Fibroblast of skin of right biceps (primary cell): ENCODE measurements at regions not wholly inside any gene's neighbourhood (a gene's known extent, or its start where the extent isn't known, plus 50 kb on each side); places are given as distances from the start of the nearest gene placed in this dataset.

Experiments used
- DNase-seq: peaks from one replicate; pipeline ENCODE4 v3.0.0-alpha.2; 2013

DNA sequence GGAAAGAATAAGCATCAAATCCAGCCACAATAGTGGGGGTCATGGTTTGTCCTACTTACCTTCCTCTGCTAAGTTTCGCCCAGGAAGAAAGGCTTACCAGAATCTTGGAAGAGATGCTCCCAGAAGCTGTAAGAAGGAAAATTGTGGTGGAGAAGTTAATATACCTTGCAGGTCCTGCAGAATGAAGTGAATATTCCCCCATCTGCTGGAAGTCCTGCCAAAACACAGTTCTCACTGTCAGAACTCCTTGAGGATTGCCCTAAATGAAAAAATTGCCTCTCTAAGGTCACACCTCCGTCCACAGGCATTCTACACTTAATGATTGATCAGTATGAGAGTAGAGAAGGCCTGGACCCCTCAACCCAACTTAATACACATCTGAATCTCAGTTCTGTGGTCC, 78.4 kb upstream of the RGS21 start:
- no peak for DNase-seq

- no peak for DNase-seq
Observed at GRCh38 chr1:192243721-192244120, 73.1 kb upstream of the RGS21 start.

DNA sequence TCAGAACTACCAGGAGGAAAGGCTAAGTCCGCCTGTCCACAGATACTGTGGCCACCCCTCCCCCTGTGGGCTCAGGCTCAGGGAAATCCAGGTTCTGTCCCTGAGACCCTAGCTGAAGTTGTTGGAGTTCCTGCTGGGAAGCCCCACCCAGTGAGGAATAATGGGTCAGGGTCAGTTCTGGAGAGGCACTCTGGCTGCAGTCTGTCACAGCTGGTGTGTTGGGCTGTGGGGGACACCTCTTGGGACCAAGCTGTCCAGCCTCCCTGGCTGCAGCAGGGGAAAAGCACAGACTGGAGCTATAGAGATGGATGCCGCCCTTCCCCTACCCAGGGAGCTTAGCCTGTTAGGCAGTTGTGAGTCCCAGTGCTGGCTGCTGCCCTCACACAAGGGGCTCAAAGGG, 65.1 kb upstream of the RGS21 start:
- DNase-seq: no peak

- DNase-seq: no peak
Observed at GRCh38 chr1:192252776-192253175, 64.0 kb upstream of the RGS21 start.

DNA sequence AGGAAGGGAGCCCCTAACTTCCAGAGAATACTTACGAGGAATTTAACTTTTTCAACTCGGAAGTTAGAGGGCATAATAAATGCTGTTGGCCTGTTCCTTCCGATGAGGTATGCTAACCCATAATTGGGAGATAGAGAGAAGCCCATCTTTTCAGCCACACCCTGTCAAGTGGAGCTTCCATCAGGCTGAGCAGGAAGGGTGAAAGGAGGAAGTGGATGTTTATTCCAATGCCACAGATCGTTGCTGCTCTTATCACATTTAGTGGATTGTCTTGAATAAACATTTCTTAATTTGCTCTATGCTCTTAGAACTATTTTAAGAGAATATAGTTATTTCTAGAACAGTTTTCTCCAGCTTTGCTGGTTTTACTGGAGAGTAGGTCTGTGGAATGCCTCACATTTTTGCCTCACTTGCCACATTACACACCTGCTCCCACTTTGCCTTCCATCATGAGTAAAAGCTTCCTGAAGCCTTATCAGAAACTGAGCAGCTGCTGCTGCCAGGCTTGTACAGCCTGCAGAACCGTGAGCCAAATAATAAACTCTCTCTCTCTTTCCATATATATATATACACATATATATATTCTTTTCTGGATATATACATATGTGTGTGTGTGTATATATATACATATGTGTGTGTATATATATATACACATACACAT, 60.0 kb upstream of the RGS21 start:
- DNase-seq: no peak

GRCh38 chr1:192260076-192260475, 56.7 kb upstream of the RGS21 start:
- DNase-seq: no peak

DNA sequence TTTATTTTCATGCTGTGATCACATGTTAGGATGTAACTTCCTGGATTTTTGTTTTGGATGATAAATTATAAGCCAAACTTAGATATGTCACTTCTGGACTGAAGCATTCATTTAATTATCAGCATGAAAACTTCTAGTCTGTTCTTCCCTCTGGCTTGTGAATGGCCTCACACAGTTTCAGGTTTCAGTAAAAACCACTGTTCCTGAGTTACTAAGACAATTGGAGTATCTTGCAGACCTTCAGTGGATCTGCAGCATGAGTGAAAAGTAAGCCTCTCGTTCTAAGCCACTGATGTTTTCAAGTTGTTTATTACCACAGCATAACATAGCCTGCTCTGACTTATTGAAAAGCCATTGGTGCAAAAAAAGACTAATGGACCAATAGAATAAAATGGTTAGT, 55.3 kb upstream of the RGS21 start:
- DNase-seq: no peak

DNA sequence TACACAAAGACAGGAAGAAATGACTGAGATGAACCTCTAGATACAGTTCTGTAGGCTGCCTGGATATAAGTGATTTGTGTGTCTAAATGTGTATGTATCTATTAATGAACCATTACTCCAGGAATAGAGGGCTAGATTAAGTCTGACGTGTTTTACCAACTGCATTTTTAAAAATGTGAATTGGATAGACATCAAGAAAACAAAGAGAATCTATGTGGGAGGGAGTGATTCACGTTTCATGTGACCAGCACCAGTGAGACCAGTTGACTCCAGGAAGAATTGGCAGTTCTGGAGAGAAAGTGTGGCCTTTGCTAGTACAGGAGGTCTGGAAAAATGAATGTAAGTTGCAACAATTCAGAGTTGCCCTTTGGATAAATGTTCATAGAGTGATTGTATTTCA, 53.4 kb upstream of the RGS21 start:
- peak; percentile 50 for DNase-seq

DNA sequence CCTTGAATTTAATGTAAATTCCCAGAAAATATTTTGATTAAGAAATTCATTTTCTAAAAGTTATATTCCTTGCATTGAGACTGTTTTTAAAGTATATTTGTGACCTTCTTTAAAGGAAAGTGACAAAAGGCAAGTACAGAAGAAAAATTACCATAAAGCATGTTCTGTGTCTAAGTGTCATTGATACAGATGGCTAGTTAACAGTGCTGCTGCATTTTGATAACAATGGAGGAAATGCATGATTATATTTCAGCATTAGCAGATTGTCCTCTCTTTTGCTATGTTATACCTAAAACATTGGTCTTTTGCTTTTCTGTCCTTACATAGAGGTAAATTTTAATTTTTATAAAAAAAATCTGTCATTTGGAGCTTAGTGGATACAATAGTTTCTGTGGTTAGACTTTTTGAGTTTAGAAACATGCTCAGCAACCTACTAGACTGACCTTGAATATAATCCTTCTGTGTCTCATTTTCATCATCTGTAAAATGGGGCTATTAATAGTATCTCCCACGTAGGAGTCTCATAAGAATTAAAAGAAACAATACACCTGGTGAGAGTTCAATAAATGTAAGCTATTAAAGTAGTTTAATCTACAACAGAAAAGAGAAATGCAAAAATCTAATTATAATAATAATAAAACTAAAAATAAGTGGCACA, 51.1 kb upstream of the RGS21 start:
- DNase-seq: no peak

- no peak for DNase-seq
Observed at GRCh38 chr1:192266645-192267044, 50.1 kb upstream of the RGS21 start.
